NCI-H524 (cell line): ENCODE measurements at regions not wholly inside any gene's neighbourhood (a gene's known extent, or its start where the extent isn't known, plus 50 kb on each side); places are given as distances from the start of the nearest gene placed in this dataset.
"Not testable (repeated sequence)": the region's sequence is repeated elsewhere in the genome, so short reads cannot be mapped to it uniquely, and the experiment has no call there.

ENCODE experiments used
- DNase-seq, 2 experiments: peaks; one replicate each; lab custom pipeline; 2025; lab: John Stamatoyannopoulos, UW

DNA sequence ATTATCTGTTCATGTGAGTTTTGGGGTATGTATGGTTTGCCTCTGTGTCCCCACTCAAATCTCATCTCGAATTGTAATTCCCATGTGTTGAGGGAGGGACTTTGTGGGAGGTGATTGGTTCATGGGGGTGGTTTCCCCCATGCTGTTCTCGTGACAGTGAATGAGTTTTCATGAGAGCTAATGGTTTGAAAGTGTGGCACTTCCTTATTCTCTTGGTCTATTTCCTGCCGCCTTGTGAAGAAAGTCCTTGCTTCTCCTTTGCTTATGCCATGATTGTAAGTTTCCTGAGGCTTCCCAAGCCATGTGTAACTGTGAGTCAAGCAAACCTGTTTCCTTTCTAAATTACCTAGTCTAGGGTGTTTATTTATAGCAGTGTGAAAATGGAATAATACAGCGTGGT is 128.1 kb upstream of the HS3ST4 start:
- DNase-seq = no peak

DNA sequence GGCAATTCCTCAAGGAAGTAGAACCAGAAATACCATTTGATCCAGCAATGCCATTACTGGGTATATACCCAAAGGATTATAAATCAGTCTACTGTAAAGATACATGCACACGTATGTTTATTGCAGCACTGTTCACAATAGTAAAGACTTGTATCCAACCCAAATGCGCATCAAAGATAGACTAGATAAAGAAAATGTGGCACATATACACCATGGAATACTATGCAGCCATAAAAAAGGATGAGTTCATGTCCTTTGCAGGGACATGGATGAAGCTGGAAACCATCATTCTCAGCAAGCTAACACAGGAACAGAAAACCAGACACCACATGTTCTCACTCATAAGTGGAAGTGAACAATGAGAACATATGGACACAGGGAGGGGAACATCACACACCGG is 130.0 kb upstream of the HS3ST4 start:
- not testable (repeated sequence) for DNase-seq

DNA sequence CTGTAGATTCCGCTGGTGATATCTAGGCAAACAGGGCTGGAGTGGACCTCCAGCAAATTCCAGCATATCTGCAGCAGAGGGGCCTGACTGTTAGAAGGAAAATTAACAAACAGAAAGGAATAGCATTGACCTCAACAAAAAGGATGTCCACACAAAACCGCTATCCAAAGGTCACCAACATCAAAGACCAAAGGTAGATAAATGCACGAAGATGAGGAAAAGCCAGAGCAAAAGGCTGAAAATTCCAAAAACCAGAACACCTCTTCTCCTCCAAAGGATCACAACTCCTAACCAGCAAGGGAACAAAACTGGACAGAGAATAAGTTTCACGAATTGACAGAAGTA is 134.8 kb upstream of the HS3ST4 start:
- DNase-seq = not testable (repeated sequence)

DNA sequence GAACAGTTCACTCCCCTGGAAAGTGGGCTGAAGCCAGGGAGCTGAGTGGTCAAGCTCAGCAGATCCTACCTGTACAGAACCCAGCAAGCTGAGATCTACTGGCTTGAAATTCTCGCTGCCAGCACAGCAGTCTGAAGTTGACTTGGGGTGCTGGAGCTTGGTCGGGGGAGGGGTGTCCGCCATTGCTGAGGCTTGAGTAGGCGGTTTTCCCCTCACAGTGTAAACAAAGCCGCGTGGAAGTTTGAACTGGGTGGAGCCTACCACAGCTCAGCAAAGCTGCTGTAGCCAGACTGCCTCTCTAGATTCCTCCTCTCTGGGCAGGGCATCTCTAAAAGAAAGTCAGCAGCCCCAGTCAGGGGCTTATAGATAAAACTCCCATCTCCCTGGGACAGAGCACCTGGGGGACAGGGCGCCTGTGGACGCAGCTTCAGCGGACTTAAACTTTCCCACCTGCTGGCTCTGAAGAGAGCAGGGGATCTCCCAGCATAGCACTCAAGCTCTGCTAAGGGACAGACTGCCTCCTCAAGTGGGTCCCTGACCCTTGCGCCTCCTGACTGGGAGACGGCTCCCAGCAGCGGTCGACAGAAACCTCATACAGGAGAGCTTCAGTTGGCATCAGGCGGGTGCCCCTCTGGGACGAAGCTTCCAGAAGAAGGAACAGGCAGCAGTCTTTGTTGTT is 135.3 kb upstream of the HS3ST4 start:
- DNase-seq = not testable (repeated sequence)

DNA sequence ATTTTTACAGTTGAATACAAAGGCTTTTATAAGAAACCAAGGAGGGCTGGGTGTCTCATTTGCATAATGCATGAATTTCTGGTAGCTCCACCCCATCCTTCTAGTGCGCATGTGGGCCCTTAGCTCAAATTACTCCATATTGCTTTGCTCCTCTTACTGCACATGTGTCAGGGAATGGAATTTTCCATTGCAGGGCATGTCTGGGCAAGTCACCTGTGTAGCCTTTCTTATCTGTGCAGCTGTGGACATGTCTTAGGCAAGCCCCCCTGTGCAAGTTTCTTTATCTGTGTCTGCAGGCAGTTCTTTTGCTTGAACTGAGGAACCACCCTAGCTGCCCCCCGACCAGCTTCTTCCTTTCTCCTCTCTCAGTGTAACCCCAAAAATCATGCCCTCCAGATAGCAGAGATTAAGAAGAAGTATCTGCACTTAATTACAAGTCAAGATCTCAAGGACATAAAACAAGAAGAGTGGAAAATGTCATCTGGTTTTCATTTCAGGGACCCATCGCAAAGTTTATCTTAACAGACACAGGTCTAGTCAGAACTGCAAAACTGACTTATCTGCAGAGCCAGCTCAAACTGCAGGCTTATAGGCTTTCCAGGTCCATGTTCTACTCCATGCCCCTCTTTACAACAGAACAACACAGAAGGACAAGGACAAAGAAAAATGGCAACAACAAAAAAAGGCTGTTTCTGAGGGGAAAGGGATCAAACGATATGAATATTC is 137.9 kb upstream of the HS3ST4 start:
- DNase-seq = no peak

DNA sequence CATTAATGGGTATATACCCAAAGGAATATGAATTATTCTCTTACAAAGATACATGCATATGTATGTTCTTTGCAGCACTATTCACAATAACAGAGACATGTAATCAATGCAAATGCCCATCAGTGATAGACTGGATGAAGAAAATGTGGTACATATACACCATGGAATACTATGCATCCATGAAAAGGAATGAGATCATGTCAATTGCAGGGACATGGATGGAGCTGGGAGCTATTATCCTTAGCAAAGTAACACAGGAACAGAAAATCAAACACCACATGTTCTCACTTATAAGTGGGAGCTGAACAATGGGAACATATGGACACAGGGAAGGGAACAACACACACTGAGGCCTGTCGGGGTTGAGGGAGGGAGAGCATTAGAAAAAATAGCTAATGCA is 141.1 kb upstream of the HS3ST4 start:
- DNase-seq = no peak

DNA sequence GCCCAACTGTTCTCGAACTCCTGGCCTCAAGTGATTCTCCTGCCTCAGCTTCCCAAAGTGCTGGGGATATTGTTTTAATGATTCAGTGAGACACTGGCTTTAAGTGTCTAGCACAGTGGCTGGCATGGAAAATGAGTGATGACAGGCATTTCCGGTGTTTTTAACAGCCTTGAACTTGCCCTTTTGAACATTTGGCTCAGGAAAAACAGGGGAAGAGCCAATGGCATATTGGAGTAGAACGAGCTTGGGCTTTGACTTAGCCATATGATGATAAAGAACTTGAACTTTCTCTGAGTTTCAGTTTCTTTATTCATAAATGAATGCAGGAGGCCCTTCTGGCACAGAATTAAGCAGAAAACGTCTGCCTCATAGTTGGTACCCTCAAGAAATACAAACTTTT is 145.0 kb upstream of the HS3ST4 start:
- DNase-seq = no peak

DNA sequence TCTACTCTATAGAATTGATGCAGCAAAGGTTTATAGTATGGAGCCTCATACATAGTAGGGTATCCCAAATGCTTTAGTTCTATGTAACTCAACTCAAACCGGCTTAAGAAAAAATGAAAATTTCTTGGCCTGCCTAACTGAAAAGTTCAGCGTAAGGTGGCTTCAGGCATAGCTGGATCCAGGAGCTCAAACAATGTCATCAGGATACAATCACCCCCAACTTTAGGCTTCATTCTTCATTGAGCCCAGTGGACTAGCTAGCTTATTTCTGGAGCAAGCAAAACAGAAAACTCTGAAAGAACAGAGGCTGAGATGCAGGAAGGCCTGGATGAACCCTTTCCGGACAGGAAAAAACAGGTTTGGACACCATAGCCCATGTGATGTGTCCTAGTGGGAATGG is 147.5 kb upstream of the HS3ST4 start:
- no peak for DNase-seq

DNA sequence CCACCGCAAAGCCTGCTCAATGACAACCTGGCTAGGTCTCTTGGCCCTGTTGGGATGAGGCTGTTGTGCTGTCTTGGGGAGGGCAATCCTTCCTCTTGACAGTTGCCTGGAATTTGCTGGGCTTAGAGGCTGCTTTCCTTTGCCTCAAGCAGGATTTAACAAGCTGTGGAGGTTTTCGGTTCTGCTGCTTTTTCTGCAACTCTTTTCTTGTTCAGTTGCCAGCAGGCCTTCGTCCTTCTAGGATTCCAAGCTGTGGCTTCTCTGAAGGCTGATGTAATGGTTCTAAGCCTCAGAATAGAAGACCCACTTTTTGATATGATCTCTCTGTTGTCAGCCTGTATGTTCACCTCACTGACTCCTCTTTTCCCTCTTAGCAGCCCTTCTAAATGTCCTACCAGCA is 149.5 kb upstream of the HS3ST4 start:
- no peak for DNase-seq

DNA sequence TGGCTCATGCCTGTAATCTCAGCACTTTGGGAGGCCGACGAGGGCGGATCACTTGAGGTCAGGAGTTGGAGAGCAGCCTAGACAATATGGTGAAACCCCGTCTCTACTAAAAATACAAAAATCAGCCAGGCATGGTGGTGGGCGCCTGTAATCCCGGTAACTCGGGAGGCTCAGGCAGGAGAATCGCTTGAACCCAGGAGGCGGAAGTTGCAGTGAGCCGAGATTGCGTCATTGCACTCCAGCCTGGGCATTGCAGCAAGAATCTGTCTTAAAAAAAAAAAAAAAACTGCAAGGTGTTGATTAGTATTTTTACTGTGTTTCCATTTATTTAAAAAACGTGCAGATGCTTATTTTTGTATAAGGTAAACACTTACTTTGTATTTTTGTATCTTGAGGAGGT is 152.0 kb upstream of the HS3ST4 start:
- not testable (repeated sequence) for DNase-seq

DNA sequence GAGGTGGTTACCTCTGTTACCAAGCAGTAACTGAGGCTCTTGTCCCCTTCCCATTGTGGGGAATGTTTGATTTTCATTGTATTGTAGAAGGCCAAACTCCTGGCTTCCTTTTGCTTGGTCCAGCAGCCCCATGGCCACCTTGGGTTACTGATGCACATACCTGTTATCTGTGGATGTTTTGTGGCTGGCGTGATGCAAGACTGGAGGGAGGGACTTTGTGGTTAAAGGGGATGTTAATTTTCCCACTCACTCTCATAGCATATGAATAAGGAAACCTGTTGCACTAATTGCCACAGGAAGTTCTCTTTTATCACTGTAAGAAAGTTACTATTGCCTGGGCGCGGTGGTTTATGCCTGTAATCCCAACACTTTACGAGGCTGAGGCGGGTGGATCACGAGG is 168.6 kb upstream of the HS3ST4 start:
- no peak for DNase-seq

DNA sequence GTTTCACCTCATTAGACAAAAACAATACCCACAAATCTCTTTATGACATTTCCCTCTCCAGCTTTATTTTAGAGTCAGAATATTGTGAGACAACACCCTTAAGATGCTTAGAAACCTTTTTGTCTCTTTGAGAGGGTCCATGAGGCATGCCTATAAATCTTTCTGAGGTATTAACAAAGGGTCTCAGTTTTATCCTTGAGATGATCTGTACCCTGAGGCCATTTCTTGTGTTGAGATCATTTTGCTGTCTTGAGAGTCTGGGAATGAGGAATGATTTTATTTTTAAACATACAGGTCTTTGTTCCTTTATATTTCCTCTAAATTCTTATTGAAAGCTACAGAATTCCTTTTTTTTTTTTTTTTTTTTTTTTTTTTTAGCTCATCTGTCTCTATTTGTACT is 179.7 kb upstream of the HS3ST4 start:
- DNase-seq = no peak

DNA sequence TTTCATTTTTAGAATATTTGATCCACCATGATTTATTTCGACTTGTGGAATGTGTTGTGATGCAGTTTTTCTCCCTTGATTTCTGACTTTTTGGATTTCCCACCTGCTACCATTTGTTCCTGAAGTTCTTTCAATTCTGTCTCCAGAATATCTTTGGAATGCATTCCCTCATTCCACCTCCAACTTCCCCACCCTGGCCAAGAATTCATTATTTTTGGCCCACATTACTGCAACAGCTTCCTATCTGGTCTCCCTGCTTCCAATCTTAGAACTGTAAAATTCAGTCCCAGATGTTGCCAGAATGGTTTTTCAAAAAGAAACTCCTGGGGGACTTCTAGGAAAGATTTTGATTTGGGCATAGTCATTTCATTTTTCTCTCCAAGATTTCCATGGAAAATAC is 182.3 kb upstream of the HS3ST4 start:
- no peak for DNase-seq

DNA sequence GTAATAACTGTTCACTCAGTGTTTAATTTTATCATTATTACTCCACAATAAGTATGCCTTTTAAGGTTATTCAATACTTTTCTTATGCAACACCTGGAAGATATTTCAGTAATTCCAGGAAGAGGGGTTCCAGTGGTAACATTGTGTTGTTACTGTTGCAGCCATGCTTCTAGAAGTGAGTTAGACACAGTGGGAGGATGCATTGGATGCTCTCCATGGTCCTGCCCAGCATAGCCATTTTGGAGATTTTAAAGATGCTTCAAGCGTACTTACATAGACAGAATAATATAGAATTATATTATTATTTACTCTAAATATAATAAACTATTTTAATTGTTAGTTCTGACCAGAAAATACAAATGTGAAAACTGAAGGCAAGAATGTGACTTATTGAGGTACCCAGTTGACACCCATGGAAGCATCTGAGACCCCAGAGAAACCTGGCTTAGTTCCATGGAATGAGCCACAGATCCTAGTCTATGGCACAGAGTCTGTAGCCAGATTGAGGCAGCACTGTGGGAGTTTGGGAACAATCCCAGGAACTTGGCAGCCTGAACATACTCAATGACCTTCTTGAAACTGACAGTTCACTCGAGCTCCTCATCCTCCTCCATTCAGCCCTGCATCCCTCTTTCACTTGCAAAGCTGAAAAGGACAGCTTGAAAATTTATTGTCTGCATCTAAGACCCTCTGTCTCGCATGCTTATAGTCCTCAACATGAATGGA is 190.1 kb upstream of the HS3ST4 start:
- DNase-seq = no peak

DNA sequence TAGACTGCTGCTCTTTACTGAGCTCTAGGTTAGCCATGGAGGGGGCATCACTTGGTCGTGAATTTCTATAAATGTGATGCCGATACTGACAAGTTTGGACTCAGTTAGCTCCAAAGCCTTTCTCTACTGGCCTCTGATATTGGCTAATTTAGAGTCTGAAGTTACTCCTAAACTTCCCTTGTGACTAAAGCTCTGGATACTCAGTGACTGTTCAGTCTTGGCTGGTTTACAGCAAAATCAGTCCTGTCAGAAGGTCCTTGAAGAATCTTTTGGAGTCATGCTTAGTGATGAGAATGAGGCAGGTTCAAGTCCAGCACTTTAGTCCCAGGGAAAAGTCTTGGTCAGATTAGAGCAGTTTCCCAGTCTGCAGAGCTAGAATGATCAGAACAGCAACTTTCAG is 197.5 kb upstream of the HS3ST4 start:
- no peak for DNase-seq

DNA sequence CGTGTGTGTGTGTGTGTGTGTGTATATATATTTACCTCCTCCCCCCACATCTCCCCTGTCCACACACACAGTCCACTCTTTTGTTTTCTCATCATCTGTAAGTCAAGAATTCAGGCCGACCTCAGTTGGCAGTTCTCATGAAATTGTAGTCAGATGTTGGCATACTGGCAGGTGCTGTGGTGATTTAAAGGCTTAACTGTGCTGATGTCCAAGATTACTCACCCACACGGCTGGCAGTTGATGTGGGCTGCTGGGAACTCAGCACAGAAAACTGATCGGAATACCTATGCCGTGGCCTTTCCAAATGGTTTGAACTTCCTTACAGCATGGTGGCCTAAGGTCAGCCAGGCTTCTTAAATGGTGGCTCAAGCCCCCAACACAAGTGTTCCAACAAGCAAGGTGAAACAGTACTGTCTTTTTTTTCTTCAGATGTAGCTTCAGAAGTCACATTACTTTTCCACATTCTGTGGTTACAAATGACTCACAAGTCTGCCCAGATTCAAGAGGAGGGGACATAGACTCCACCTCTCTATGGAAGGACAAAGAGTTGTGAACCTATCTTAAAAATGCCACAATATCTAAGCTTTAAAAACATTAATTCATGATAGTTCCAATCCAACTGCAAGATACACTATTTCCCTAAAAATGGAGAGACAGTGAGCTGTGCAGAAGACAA is 198.5 kb upstream of the HS3ST4 start:
- DNase-seq = no peak

DNA sequence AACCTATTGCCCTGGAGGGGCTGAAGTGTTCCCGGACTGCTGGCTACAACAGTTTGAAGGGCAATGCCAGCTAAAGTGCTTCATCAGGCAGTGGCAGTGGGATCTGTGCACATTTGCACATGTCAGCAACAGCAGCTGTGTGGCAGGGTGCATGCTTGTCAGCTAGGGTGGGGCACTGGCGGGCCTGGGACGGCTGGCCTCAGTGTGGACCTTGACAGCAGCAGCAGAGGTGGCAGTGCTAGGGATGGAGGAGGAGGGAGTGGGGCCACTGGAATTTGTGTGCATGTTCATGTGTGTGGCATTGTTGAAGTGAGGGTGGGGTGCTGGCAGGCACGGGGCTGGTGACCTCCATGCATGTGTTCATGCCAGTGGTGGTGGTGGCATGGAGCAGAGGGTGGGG is 203.3 kb upstream of the HS3ST4 start:
- no peak for DNase-seq

DNA sequence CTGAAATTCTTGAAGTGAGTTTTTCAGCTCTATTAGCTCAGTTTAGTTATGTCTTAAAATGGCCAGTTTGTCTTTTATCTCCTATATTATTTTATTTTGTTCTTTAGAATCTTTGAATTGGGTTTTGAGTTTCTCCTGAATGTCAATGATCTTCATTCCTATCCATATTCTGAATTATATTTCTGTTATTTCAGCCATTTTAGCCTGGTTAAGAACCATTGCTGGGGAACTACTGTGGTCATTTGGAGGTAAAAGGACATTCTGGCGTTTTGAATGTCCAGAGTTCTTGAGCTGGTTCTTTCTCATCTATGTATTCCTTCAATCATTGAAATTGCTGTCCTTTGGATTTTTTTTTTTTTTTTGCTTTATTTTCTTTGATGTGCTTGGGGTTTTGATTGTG is 203.9 kb upstream of the HS3ST4 start:
- no peak for DNase-seq

DNA sequence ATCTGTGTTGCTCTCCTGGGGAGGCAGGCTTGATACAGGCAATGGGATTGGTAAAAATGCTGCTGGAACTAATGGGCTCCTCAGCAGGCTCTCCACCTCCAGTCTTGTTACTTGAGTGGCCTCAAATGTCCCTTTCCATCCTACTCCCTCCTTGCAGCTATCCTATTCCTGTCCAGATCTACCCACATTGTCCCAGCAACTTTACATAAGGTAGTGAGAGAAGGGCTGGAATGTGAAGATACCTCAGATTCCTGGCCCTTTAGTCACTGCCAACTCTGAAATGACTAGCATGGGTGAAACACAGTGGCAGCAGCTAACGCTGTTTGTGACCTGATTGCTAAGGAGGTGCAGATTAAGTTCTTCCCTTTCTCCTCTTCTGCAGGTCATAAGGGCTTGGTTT is 210.1 kb upstream of the HS3ST4 start:
- DNase-seq = no peak

DNA sequence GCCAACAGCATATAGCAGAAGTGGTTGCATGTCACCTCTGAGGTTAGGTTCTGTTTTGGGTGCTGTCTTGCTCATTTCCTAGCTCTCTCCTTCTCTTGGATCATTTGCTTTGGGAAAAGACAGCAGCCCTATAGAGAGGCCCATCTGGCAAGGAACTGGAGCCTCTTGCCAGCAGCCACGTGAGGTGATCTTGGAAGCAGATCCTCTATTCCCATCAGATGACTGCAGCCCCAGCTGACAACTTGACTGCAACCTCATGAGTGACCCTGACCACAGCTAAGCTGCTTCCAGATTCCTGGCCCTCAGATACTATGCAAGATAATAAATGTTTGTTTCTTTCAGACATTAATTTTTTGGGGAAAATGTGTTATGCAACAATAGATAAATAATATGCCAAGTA is 213.3 kb upstream of the HS3ST4 start:
- no peak for DNase-seq

DNA sequence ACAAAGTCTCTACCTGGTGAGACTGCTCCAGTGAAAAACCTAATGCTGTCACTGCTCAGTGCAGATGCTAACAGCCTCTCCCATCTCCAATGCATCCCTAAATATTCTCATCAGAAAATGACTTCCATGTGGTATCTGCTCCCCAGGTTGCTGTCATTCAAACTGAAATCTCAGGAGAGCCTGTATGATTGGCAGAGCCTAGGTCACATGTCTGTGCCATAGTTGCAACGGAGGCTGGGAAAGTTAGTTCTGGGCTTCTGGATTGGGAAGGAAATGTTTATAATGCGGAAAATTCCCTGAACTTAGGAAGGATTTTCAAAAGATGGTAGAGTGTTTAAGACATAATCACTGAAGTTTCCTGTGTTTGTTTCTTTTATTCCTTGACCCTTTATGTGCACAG is 206.4 kb upstream of the ZKSCAN2 start:
- DNase-seq = no peak

DNA sequence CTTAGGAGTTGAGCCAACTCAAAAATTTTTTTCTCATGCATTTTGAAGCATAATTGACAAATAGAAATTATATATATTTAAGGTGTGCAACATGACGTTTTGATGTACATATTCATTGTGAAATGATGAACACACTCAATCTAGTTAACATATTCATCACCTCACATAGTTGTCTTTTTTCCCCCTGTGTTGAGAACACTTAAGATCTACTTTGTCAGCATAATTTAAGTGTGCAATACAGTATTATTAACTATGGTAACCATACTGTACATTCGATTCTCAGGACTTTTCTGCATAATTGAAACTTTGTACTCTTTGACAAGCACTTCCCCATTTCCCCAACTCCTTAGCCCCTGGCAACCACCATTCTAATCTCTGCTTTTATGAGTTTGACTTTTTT is 192.2 kb upstream of the ZKSCAN2 start:
- no peak for DNase-seq

DNA sequence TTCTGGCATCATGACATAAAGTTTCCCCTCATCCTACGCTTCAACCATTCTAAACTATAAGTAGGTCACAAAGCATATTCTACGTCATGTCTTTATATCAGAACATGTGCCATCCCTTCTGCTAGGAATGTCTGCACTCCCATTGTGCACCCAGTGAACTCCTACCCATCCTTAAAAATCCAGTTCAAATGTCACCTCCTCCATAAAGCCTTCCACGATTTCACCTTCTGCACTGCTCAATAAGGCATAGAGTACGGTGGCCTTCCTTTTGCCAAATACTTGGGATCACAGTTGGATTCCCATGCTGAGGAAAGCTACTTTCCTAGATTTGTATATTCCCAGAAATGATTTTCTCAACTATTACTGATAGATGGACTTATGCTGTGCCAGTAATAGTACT is 186.3 kb upstream of the ZKSCAN2 start:
- DNase-seq = no peak
